SK-N-MC (cell line): ENCODE measurements at regions not wholly inside any gene's neighbourhood (a gene's known extent, or its start where the extent isn't known, plus 50 kb on each side); places are given as distances from the start of the nearest gene placed in this dataset.

ENCODE experiments used
- EZH2 ChIP-seq: fragments of 200-600 bp; sonication (generic); IDR thresholded peaks from one replicate; pipeline ENCODE4 v1.6.1; 2017; ENCODE audit warnings: antibody characterized with exemption
- FOXP2 ChIP-seq: optimal IDR thresholded peaks from 2 replicates; pipeline ENCODE3; 2011; ENCODE audit warnings: mild to moderate bottlenecking, moderate library complexity; ENCODE audit not compliant: insufficient read depth; ENCODE audit errors: extremely low read length, control extremely low read depth
- POLR2AphosphoS5 ChIP-seq: IDR thresholded peaks from 2 replicates; pipeline ENCODE4 v1.6.1; 2012; ENCODE audit warnings: mild to moderate bottlenecking, low read depth, low read length, borderline replicate concordance

GRCh38 chr5:26690511-26690910, 347.9 kb downstream of the CDH9 start:
- no peak for TF ChIP-seq EZH2
- no peak for TF ChIP-seq POLR2AphosphoS5
- no peak for TF ChIP-seq FOXP2
